ENCODE measurements at regions not wholly inside any gene's neighbourhood (a gene's known extent, or its start where the extent isn't known, plus 50 kb on each side); places are given as distances from the start of the nearest gene placed in this dataset.

- TF ChIP-seq CTCF (conservative IDR thresholded peaks at IDR 0.05 in 1 of 2, IDR thresholded peaks at IDR 0.05 in 1 of 2; ENCODE audit: extremely low read depth in 1 of 2, insufficient read depth in 1 of 2, low read depth in 1 of 2, low read length in 2 of 2): no peak
- TF ChIP-seq EZH2 (IDR thresholded peaks at IDR 0.05; ENCODE audit: borderline replicate concordance, low read length): no peak
Measured at GRCh38 chr18:40032076-40032475, 1923.0 kb upstream of the PIK3C3 start.
